Neural crest cell (in vitro differentiated cells): ENCODE measurements at regions not wholly inside any gene's neighbourhood (a gene's known extent, or its start where the extent isn't known, plus 50 kb on each side); places are given as distances from the start of the nearest gene placed in this dataset.

ENCODE experiments used
- DNase-seq: peaks from one replicate; pipeline ENCODE4 v3.0.0; 2021; ENCODE audit warnings: low read depth, mixed read lengths, low spot score
- H3K27ac Mint-ChIP-seq: one replicate; pipeline ENCODE4 v1.8.0; 2021; ENCODE audit warnings: mild to moderate bottlenecking, mixed read lengths; ENCODE audit not compliant: unreplicated experiment
- H3K27me3 Mint-ChIP-seq: 2 replicates; pipeline ENCODE4 v1.8.0; 2021; ENCODE audit warnings: low read depth, mild to moderate bottlenecking, mixed read lengths
- H3K36me3 Mint-ChIP-seq: 2 replicates; pipeline ENCODE4 v1.8.0; 2021; ENCODE audit warnings: low read depth, mild to moderate bottlenecking, mixed read lengths
- H3K4me1 Mint-ChIP-seq: 2 replicates; pipeline ENCODE4 v1.8.0; 2021; ENCODE audit warnings: mixed read lengths
- H3K4me3 Mint-ChIP-seq: one replicate; pipeline ENCODE4 v1.8.0; 2021; ENCODE audit warnings: mild to moderate bottlenecking, mixed read lengths
- H3K9me3 Mint-ChIP-seq: 2 replicates; pipeline ENCODE4 v1.8.0; 2021; ENCODE audit warnings: mixed read lengths
- CTCF ChIP-seq: fragments of 200-600 bp; sonication (generic); conservative IDR thresholded peaks from 2 replicates; pipeline ENCODE4 v1.5.0; 2021; ENCODE audit warnings: antibody characterized with exemption, mild to moderate bottlenecking

- Mint-ChIP-seq H3K9me3 (peaks cover 3% of the 10 kb centered on the region), H3K27ac (no peak overlapping the region), H3K4me1 (no peaks in the 10 kb centered on the region), H3K36me3 (no peaks in the 10 kb centered on the region), H3K27me3 (no peaks in the 10 kb centered on the region), H3K4me3 (no peak overlapping the region)
- no peak for TF ChIP-seq CTCF
- DNase-seq = no peak
These were observed 74.4 kb upstream of the MDFIC2 start for GRCh38 chr3:70386846-70387245.

GRCh38 chr3:70386043-70386442 lies 73.6 kb upstream of the MDFIC2 start:
- DNase-seq = no peak
- no peak for TF ChIP-seq CTCF
- no peaks in the 10 kb centered on the region for H3K36me3 Mint-ChIP-seq
- no peaks in the 10 kb centered on the region for H3K27me3 Mint-ChIP-seq
- H3K27ac Mint-ChIP-seq = no peak overlapping the region
- no peak overlapping the region for H3K4me3 Mint-ChIP-seq
- no peaks in the 10 kb centered on the region for H3K4me1 Mint-ChIP-seq
- peaks cover 3% of the 10 kb centered on the region for H3K9me3 Mint-ChIP-seq

GRCh38 chr3:70383360-70383831 lies 71.0 kb upstream of the MDFIC2 start:
- Mint-ChIP-seq H3K27ac (no peak overlapping the region), H3K4me1 (no peaks in the 10 kb centered on the region), H3K9me3 (peaks cover under 1% of the 10 kb centered on the region), H3K4me3 (no peak overlapping the region), H3K27me3 (no peaks in the 10 kb centered on the region), H3K36me3 (no peaks in the 10 kb centered on the region)
- no peak for DNase-seq
- no peak for TF ChIP-seq CTCF

GRCh38 chr3:70374179-70374578 lies 61.7 kb upstream of the MDFIC2 start:
- TF ChIP-seq CTCF = no peak
- DNase-seq = no peak
- Mint-ChIP-seq H3K4me1 (no peaks in the 10 kb centered on the region), H3K9me3 (peaks cover 7% of the 10 kb centered on the region), H3K27ac (no peak overlapping the region), H3K4me3 (no peak overlapping the region), H3K36me3 (no peaks in the 10 kb centered on the region), H3K27me3 (no peaks in the 10 kb centered on the region)
